AG09309 (cell line): ENCODE measurements at regions not wholly inside any gene's neighbourhood (a gene's known extent, or its start where the extent isn't known, plus 50 kb on each side); places are given as distances from the start of the nearest gene placed in this dataset.

ENCODE experiments used
- DNase-seq: peaks from one replicate; pipeline ENCODE4 v3.0.0-alpha.2; 2010; ENCODE audit warnings: low read depth
- H3K4me3 ChIP-seq: 2 replicates; pipeline ENCODE4 v1.5.1; 2011; ENCODE audit warnings: mild to moderate bottlenecking, low read depth, low read length, moderate library complexity; ENCODE audit not compliant: control insufficient read depth
- CTCF ChIP-seq: IDR thresholded peaks from 2 replicates; pipeline ENCODE4 v1.5.1; 2011; ENCODE audit warnings: mild to moderate bottlenecking, low read depth, low read length, inconsistent platforms; ENCODE audit not compliant: insufficient read depth, control insufficient read depth; ENCODE audit errors: missing control alignments

- H3K4me3 ChIP-seq: no peak overlapping the region
- no peak for TF ChIP-seq CTCF
- DNase-seq: no peak
Measured at GRCh38 chr3:137285924-137286323, 328.1 kb downstream of the IL20RB start.

GRCh38 chr3:137293086-137293485, 335.3 kb downstream of the IL20RB start:
- DNase-seq: no peak

GRCh38 chr3:137294139-137294538, 336.4 kb downstream of the IL20RB start:
- no peak for TF ChIP-seq CTCF
- no peak overlapping the region for H3K4me3 ChIP-seq
- DNase-seq: no peak

More at GRCh38 chr3:137293086-137293485, 335.3 kb downstream of the IL20RB start:
- H3K4me3 ChIP-seq: no peak overlapping the region
- no peak for TF ChIP-seq CTCF

GRCh38 chr3:137294839-137295238, 337.1 kb downstream of the IL20RB start:
- no peak for TF ChIP-seq CTCF
- no peak for DNase-seq
- no peak overlapping the region for H3K4me3 ChIP-seq

GRCh38 chr3:137295336-137295735, 337.6 kb downstream of the IL20RB start:
- no peak overlapping the region for H3K4me3 ChIP-seq
- DNase-seq: no peak
- no peak for TF ChIP-seq CTCF

- no peak for DNase-seq
- H3K4me3 ChIP-seq: no peak overlapping the region
- no peak for TF ChIP-seq CTCF
Measured at GRCh38 chr3:137296116-137296515, 338.3 kb downstream of the IL20RB start.

- TF ChIP-seq CTCF: no peak
- DNase-seq: no peak
- no peak overlapping the region for H3K4me3 ChIP-seq
Measured at GRCh38 chr3:137297770-137298169, 340.0 kb downstream of the IL20RB start.
